Stimulated activated CD4-positive, alpha-beta T cell treated with anti-CD3 and anti-CD28 coated beads, Interleukin-12 subunit alpha, Interleukin-12 subunit beta, amount 100 ng/mL, for 4 hours (primary cell): ENCODE measurements at regions not wholly inside any gene's neighbourhood (a gene's known extent, or its start where the extent isn't known, plus 50 kb on each side); places are given as distances from the start of the nearest gene placed in this dataset.

Experiments used
- DNase-seq: peaks from one replicate; pipeline ENCODE4 v3.0.0-alpha.2; 2020

DNA sequence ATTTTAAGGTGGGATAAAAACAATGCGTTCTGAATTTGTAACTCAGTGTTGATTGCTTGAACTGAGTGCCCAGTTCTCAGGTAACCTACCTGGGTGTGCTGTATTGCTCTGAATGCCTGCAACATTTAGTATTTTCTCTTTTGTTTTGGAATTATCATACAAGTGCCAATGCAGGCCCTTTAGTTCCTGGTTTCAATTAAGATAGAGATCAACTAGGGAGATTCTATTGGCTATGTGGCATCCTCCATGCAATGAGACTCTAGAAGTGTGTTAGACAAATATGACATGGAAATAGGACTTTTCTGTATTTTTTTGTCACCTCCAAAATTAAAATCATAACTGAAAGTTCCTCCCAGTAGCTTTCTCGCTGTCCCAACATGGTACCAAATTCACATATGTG lies 438.7 kb upstream of the IGFBP7 start:
- DNase-seq, result no peak

- no peak for DNase-seq
These were observed 434.8 kb upstream of the IGFBP7 start for GRCh38 chr4:57544811-57545654.

- no peak for DNase-seq
These were observed 394.8 kb upstream of the IGFBP7 start for GRCh38 chr4:57504797-57505530.

- DNase-seq, result no peak
These were observed 394.0 kb upstream of the IGFBP7 start for GRCh38 chr4:57504139-57504538.

- DNase-seq, result no peak
These were observed 391.5 kb upstream of the IGFBP7 start for GRCh38 chr4:57501720-57502119.

DNA sequence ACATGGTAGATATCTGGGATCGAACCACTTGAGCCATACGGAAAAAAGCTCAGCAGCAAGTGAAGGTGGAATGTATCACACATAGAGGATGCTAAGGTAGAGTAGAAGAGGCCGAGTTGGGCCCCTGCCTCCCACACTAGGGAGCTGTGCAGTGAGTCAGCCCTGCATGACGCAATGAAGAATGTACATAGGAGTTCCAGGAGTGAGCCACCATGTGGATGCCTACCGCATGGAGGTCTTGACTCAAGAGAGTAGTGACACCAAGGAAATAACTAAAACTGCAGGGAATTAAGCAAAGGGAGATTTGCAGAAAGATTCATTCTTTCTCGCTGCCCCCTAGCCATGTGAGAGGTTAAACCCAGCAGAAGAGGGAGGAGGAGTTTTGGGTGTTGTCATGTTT lies 389.6 kb upstream of the IGFBP7 start:
- DNase-seq, result no peak

DNA sequence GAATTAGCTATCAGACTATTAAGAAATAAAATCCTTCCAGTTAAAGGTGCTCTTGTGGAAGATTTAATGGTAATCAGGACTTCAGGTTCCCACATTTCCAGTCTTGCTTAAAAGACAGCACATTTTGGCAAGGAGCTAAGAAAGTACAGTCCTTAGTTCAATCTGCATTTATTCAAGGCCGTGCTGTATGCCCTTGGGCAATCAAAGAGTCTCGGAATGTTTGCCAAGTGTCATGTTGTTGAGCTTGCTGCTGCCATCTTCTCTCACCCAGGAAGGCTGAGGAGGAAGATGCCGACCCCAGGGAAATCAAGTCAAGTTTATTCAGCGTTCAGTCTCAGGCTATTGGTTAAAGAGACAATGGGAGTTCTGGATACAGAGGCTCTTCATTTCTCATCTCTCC lies 388.1 kb upstream of the IGFBP7 start:
- DNase-seq, result no peak

DNA sequence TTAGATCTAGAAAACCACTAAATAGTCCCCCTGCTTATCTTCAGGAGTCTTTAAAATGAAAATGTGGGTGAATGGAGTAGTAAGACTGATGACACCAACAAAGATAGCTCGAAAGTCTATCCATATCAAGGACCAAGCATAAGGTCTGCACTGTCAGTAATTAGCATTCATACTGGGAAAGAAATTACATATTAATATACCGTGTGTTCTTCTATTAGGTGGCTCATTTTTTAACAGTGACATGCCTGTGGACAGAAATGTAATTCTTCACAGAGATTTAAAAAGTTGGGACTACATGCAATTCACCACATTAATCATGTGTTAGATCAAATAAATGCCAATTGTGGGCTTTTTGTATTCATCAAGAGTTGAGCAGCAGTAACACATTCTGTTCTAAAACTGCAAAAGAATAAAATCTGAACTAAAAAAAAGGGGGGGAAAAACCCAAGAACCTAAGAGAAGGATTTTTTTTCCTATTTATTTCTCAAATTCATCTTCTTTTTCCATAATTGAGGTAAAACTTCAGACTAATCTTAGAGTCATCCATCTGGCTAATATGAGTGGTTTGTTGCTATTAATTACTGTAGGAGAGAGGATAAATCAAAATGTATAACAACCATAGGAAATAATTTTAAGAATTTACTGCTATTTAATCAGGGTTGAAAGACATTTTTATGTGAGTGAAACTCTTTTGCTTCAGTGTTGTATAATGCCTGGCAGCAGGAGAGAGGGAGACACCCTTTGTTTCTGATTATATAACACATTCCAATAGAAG lies 386.7 kb upstream of the IGFBP7 start:
- no peak for DNase-seq

DNA sequence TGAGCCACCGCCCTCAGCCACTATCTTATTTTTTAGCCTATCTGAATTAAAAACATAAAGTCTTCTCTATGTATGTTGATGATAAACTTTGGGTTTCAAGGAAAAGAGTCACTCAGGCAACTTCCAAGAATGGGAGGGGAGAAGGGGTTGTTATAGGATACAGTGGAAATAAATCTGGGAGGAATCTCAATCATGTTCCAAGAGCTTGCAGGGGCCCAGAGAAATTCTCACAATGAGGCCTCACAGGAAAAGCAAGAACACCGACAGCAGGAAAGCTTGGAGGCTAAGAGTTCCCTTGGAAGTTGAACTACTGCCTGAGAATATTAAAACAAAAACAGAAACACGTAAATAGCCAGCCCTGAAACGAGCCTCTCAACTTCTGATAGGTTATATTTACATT lies 384.6 kb upstream of the IGFBP7 start:
- no peak for DNase-seq

DNA sequence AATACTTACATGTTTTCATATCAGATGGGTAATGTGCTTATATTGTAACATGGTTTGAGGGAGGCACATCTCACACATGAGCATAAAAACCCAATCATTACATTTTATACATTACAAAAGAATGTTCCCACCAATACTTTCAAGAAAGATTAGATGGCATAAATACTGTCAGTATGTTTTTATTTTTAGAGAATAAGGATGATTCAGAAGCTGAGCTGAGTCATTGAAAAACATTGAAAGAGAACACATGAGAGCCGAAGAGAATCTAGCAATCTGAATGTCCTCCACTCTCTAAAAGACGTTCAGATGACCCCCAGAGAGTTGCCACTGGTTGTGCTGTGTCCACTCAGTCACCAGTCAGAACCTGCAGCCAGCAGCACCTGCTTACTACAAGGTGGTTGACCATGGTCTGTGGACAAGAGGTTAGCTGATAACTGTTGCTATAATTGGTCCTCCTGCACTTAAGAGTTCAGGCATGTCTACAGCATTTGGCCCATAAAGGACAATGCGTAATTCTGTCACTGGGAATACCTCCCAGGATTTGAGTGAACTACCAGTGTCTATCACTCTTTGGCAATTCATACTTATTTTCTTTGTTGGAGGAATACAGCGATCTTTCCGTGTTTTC lies 382.2 kb upstream of the IGFBP7 start:
- DNase-seq, result no peak

- no peak for DNase-seq
These were observed 381.2 kb upstream of the IGFBP7 start for GRCh38 chr4:57491388-57491787.

DNA sequence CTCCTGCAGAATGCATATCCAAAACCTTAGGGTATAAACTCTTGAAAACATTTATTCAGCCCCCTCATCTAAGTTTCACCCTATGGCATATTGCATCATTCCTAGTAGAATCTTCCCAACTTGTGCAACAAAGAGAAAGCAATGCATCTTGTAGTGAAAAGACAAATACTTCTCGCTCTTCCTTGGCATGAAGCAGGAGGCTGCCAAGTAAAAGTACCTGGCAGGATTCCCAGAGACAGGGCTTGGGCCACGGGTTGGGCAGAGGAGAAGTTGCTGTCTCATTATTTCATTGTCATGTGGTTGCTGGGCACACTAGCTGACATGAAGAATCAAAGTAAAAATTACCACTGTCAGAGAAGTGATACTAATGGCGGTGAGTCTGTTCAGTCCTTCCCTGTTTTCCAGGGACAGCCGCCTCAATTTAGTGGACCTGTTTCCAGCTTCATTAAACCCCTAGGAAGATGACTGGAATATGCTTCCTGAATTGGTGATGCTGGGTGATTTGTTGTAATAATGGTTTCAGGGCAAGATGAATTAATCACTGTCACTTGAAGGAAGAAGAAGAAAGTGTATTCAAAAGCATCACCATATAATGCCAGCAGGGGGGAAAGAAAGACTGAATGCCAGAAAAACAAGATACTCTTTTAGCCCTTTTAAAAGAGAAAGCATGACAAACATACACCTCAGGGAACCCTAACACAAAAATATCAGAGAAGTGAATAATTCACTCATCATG lies 380.5 kb upstream of the IGFBP7 start:
- no peak for DNase-seq

DNA sequence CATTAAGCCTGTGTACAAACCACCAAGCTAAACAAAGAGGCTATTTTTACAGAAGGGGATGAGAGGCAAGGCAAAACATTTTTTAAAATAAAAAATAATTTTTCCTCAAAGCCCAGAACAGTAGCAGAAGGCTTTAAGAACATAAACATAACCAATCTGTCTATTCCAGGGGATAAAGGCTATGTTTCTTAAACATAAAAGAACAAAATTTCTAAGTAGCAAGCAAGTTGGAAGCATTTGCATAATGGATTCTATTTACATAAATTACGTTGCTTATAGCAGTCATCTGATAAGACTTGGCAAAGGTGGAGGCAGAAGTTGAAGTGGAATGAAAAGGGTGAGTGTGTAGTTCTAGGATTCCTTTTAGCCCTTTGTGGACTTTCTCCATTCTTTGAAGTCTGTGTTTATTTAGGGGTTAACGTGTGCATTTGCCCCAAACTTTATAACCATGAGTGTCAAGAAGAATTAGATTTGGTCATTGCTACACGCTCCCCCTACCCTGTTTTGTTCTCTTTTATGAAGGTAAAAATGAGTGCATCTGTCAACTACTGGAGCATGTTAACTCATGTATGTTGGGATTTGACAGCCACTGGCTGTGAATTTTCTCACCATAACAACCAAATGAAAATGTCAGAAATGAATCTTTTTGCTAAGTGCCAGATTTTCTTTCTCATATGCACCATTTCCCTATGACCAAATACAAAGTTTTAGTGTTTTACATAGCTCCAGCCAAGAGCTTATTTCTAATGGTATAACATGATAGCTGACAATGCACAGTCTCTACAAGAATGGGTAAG lies 378.4 kb upstream of the IGFBP7 start:
- no peak for DNase-seq

DNA sequence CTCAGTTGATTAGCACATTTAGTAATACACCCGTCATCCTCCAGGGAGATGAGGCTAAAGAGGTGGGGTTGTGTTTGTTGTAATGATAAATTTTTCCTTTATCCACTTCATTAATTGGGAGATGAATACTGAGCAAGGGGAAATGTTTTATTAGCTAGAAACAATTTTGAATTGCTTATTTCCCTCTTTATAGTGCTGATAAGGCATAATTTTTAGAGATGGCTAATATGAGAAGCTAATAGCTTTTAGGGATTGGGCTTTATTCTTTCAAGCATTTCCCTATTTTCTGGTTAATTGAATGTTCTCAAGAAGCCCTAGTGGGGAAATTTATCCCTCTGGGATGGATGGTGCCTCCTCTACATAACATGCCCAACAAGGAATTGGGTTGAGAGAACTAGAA lies 365.2 kb upstream of the IGFBP7 start:
- no peak for DNase-seq

DNA sequence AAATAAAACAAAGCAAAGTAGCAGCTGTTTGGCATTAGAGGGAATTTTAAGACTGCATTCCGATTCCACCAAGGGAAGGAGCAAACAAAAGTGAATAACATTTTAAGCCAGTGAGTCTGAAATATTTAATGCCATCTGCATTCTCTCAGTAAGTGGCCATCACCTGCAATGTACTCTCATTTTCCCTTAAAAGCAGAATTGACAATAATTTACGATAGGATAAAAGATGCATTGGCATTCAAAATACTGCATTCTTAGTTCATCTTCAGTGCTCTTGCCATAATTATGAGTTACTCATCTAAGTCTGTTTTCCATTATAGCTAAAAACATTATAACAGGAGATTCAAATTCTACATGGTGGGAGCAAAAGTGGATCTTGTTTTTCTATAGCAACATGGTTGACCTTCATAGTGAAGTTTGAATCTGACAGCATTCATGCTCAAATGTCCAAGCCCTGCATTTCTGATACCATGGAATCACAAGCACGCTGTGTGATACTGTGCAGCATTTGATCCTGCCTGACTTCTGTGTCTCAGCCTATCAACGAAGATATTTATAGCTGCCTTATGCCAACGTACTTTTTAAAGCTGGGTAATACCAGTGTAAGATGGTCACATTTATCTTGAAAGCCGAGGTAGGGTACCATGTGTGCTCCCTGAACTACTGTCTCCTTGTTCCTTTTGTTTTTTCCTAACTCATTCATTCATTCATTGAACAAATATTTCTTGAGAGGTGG lies 355.3 kb upstream of the IGFBP7 start:
- DNase-seq, result no peak

GRCh38 chr4:57462843-57463242 lies 352.7 kb upstream of the IGFBP7 start:
- no peak for DNase-seq

GRCh38 chr4:57460967-57461366 lies 350.8 kb upstream of the IGFBP7 start:
- no peak for DNase-seq

DNA sequence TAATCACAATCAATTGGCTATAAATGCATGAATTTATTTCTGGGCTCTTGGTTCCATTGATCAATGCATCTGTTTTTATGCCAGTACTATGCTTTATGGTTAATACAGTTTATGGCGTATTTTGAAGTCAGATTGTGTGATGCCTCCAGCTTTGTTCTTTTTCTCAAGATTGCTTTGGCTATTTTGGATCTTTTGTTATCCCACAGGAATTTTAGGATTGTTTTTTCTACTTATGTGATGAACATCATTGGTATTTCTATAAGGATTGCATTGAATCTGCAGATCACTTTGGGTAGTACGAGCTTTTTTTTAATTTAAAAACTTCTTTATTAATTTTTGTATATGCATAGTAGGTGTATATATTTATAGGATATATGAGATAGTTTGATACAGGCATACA lies 338.7 kb upstream of the IGFBP7 start:
- no peak for DNase-seq

- no peak for DNase-seq
These were observed 338.3 kb upstream of the IGFBP7 start for GRCh38 chr4:57448452-57448851.

DNA sequence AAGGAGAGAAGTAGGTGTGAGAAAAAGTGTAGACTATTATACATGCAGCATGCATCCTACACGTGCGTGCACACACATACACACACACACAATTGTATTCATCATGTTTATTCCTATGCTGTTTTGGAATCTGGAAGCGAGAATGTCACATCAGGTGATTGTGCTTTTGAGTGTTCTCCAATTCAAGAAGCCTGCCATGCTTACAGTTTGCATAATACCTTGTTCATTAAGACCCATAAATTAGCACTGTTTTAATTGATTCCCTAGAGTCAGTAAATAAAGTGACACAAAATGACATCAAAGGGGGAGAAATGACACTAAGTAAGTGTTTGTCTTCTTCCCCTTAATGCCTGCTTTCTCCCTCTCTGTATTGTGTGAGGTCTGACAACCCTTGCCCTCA lies 336.1 kb upstream of the IGFBP7 start:
- no peak for DNase-seq

GRCh38 chr4:57445686-57446085 lies 335.5 kb upstream of the IGFBP7 start:
- no peak for DNase-seq
